NCI-H128 (cell line): ENCODE measurements at regions not wholly inside any gene's neighbourhood (a gene's known extent, or its start where the extent isn't known, plus 50 kb on each side); places are given as distances from the start of the nearest gene placed in this dataset.

Source experiments
- DNase-seq: peaks from one replicate; lab custom pipeline; 2025; ENCODE audit not compliant: unreplicated experiment; lab: John Stamatoyannopoulos, UW

GRCh38 chr1:87806379-87807094 lies 477.9 kb downstream of the LMO4 start:
- DNase-seq, result no peak

GRCh38 chr1:87810166-87810565 lies 481.5 kb downstream of the LMO4 start:
- DNase-seq, result no peak

GRCh38 chr1:87812871-87813577 lies 484.3 kb downstream of the LMO4 start:
- no peak for DNase-seq

GRCh38 chr1:87814573-87814972 lies 485.9 kb downstream of the LMO4 start:
- no peak for DNase-seq

- no peak for DNase-seq
These were observed 488.0 kb downstream of the LMO4 start for GRCh38 chr1:87816646-87817045.

- DNase-seq, result no peak
These were observed 492.1 kb downstream of the LMO4 start for GRCh38 chr1:87820668-87821334.

- DNase-seq, result no peak
These were observed 492.6 kb downstream of the LMO4 start for GRCh38 chr1:87821335-87821697.

GRCh38 chr1:87826681-87827251 lies 498.1 kb downstream of the LMO4 start:
- DNase-seq, result no peak

GRCh38 chr1:87829360-87829759 lies 500.7 kb downstream of the LMO4 start:
- DNase-seq, result no peak

- no peak for DNase-seq
These were observed 501.8 kb downstream of the LMO4 start for GRCh38 chr1:87830432-87830978.

GRCh38 chr1:87833166-87833565 lies 504.5 kb downstream of the LMO4 start:
- no peak for DNase-seq

GRCh38 chr1:87834151-87834550 lies 505.5 kb downstream of the LMO4 start:
- DNase-seq, result no peak

GRCh38 chr1:87834941-87835340 lies 506.3 kb downstream of the LMO4 start:
- no peak for DNase-seq

- DNase-seq, result no peak
These were observed 512.1 kb downstream of the LMO4 start for GRCh38 chr1:87840767-87841166.

- no peak for DNase-seq
These were observed 512.7 kb downstream of the LMO4 start for GRCh38 chr1:87841332-87841731.

- no peak for DNase-seq
These were observed 513.5 kb downstream of the LMO4 start for GRCh38 chr1:87842156-87842555.

GRCh38 chr1:87844251-87844650 lies 515.6 kb downstream of the LMO4 start:
- DNase-seq, result no peak

GRCh38 chr1:87851490-87851889 lies 522.8 kb downstream of the LMO4 start:
- no peak for DNase-seq

- DNase-seq, result no peak
These were observed 523.9 kb downstream of the LMO4 start for GRCh38 chr1:87852410-87853161.

GRCh38 chr1:87853576-87854351 lies 525.1 kb downstream of the LMO4 start:
- no peak for DNase-seq
